ENCODE measurements at regions not wholly inside any gene's neighbourhood (a gene's known extent, or its start where the extent isn't known, plus 50 kb on each side); places are given as distances from the start of the nearest gene placed in this dataset.

- no peak for DNase-seq (ENCODE audit: low spot score)
- no peak for TF ChIP-seq CTCF (IDR thresholded peaks at IDR 0.05; ENCODE audit: borderline replicate concordance, control extremely low read depth, extremely low read depth, insufficient read depth, missing control alignments)
- in situ Hi-C loops (cut with MboI; ENCODE audit: low sequenced_read_pairs, unreplicated experiment), result no loop called here
Measured at GRCh38 chr2:52141076-52141475, 1109.1 kb upstream of the NRXN1 start.

- no peak for DNase-seq (ENCODE audit: low spot score)
- in situ Hi-C loops (cut with MboI; ENCODE audit: low sequenced_read_pairs, unreplicated experiment), result no loop called here
- no peak for TF ChIP-seq CTCF (IDR thresholded peaks at IDR 0.05; ENCODE audit: borderline replicate concordance, control extremely low read depth, extremely low read depth, insufficient read depth, missing control alignments)
Measured at GRCh38 chr2:52139241-52139640, 1107.3 kb upstream of the NRXN1 start.

GRCh38 chr2:52135235-52135634 lies 1103.3 kb upstream of the NRXN1 start:
- DNase-seq (ENCODE audit: low spot score), result no peak
- TF ChIP-seq CTCF (IDR thresholded peaks at IDR 0.05; ENCODE audit: borderline replicate concordance, control extremely low read depth, extremely low read depth, insufficient read depth, missing control alignments), result no peak
- in situ Hi-C loops (cut with MboI; ENCODE audit: low sequenced_read_pairs, unreplicated experiment), result no loop called here

- DNase-seq (ENCODE audit: low spot score), result no peak
- no peak for TF ChIP-seq CTCF (IDR thresholded peaks at IDR 0.05; ENCODE audit: borderline replicate concordance, control extremely low read depth, extremely low read depth, insufficient read depth, missing control alignments)
- in situ Hi-C loops (cut with MboI; ENCODE audit: low sequenced_read_pairs, unreplicated experiment), result no loop called here
Measured at GRCh38 chr2:52128081-52128480, 1096.1 kb upstream of the NRXN1 start.

- DNase-seq (ENCODE audit: low spot score), result no peak
- TF ChIP-seq CTCF (IDR thresholded peaks at IDR 0.05; ENCODE audit: borderline replicate concordance, control extremely low read depth, extremely low read depth, insufficient read depth, missing control alignments), result no peak
- in situ Hi-C loops (cut with MboI; ENCODE audit: low sequenced_read_pairs, unreplicated experiment), result no loop called here
Measured at GRCh38 chr2:52127527-52127926, 1095.6 kb upstream of the NRXN1 start.

- no peak for DNase-seq (ENCODE audit: low spot score)
- no peak for TF ChIP-seq CTCF (IDR thresholded peaks at IDR 0.05; ENCODE audit: borderline replicate concordance, control extremely low read depth, extremely low read depth, insufficient read depth, missing control alignments)
- in situ Hi-C loops (cut with MboI; ENCODE audit: low sequenced_read_pairs, unreplicated experiment), result no loop called here
Measured at GRCh38 chr2:52117299-52117698, 1085.4 kb upstream of the NRXN1 start.

GRCh38 chr2:52115750-52116149 lies 1083.8 kb upstream of the NRXN1 start:
- no peak for DNase-seq (ENCODE audit: low spot score)
- in situ Hi-C loops (cut with MboI; ENCODE audit: low sequenced_read_pairs, unreplicated experiment), result no loop called here

More at GRCh38 chr2:52115750-52116149, 1083.8 kb upstream of the NRXN1 start:
- TF ChIP-seq CTCF (IDR thresholded peaks at IDR 0.05; ENCODE audit: borderline replicate concordance, control extremely low read depth, extremely low read depth, insufficient read depth, missing control alignments), result no peak
